22Rv1 (cell line): ENCODE measurements at regions not wholly inside any gene's neighbourhood (a gene's known extent, or its start where the extent isn't known, plus 50 kb on each side); places are given as distances from the start of the nearest gene placed in this dataset.

Source experiments
- CTCF ChIP-seq: fragments of 450-650 bp; IDR thresholded peaks from 2 replicates; pipeline ENCODE4 v1.5.1; 2017; ENCODE audit warnings: mild to moderate bottlenecking
- ZFX ChIP-seq: fragments of 450-650 bp; IDR thresholded peaks from 2 replicates; pipeline ENCODE4 v1.6.1; 2017; ENCODE audit warnings: antibody characterized with exemption, borderline replicate concordance

DNA sequence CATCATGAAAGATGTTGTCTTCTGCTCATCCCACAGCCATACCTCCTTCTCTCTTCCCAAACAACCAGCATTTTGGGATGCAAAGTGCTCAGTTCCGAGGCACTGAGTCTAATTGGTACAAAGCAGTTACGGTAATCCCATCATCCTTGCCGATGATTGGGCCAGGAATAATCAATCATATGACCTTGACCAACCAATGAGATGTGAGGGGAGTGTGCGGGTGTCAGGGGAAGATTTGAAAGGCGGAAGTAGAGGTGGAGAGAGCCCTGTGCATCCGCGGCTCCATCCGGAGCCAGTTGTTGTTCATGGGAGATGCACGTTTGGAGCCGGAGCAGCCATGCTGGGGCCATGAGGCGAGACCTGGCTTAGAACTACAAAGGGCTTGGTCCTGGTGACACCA lies 67.3 kb downstream of the SYNE3 start:
- TF ChIP-seq CTCF = no peak
- no peak for TF ChIP-seq ZFX
